HG03025 (cell line): ENCODE measurements at regions not wholly inside any gene's neighbourhood (a gene's known extent, or its start where the extent isn't known, plus 50 kb on each side); places are given as distances from the start of the nearest gene placed in this dataset.

Experiments
- ATAC-seq: cut with Tn5 transposase; IDR thresholded peaks from one replicate; pipeline ENCODE4 v1.9.1; 2021; ENCODE audit warnings: mild to moderate bottlenecking, moderate library complexity; ENCODE audit not compliant: unreplicated experiment, low FRiP score

DNA sequence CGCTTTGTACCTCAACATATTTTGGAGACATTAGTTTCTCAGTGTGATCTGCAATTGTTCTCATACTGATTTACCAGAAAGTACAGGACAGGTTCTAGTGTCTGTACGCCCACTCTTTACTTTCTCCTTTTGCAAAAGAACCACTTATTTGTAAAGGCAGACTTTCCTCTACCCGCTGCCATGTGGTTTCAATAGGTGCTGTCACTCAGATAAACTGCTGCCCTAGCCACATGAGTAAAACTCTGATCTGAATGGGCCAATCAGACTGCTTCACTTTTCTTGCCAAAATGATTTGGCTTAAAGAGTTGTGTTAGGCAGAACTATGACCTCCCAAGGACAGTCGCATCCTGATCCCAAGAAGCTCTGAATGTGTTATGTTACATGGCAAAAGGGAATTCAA lies 984.6 kb upstream of the NR2F2 start:
- no peak for ATAC-seq

DNA sequence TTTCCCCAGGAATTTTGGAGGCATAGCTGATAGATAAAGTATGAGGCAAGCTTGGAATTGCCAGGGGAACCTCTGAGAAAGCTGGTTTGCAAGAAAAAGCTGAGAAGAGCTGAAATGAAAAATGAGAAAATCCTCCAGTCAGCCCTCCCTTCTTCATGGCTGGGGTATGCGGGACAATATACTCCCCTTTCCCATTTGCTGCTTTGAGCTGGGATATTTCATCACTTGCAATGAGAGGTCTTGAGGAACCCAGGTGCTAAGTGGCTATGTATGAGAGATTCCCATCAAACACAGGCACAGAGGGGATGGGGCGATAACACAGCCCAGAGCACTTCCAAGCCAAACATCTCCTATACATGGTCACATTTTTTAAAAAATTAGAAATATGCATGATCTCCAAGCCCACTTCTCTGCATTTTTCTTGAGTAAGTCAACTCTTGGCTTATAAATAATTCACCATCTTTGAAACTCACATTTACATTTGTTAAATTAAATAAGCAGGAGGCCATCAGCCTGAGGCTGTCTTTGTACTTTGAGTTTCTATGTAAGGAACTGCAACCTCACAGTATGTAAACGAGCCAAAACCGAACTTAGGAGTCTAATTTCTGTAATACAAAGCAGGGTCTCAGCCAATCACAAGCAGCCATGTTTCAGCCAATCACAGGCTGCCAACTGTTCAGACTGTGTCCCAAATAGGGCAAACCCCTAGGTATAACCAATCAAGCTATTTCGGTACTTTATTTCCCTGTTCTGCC lies 983.6 kb upstream of the NR2F2 start:
- no peak for ATAC-seq

DNA sequence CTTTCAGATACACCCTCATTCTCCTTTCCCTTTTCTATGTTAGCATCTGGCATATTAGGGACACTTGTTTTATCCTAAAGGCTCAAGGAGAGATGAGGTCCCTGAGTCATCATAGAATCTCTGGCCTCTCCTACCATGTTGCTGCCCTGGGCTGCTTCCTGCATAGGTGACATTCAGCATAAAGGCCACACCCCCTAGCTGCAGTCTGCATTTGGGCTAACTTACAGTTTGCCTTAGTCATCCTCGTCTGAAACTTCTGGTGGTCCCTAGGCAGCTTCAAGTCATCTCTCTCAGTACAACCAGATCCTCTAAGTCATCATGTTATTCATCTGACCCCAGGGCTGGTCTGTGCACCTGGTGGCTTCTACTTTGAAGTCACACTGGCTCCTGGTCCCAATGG lies 982.7 kb upstream of the NR2F2 start:
- no peak for ATAC-seq

DNA sequence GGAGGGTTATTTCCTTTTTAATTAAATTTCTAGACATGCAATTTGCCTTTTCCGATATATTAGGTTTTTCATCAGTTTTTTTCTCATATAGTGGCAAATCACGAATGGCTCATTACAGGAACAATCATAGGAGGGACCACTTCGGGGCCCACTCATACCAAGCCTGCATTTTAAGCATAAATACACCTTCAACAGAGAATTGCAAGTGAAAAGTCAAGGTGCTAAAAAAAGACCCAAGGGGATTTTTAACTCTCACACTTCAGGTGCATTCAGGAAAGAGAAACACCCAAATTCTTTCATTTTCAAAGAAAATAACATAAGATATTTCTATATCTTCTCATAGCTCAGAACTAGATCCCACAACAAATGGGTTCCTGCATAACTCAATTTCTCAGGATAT lies 979.6 kb upstream of the NR2F2 start:
- ATAC-seq = no peak

DNA sequence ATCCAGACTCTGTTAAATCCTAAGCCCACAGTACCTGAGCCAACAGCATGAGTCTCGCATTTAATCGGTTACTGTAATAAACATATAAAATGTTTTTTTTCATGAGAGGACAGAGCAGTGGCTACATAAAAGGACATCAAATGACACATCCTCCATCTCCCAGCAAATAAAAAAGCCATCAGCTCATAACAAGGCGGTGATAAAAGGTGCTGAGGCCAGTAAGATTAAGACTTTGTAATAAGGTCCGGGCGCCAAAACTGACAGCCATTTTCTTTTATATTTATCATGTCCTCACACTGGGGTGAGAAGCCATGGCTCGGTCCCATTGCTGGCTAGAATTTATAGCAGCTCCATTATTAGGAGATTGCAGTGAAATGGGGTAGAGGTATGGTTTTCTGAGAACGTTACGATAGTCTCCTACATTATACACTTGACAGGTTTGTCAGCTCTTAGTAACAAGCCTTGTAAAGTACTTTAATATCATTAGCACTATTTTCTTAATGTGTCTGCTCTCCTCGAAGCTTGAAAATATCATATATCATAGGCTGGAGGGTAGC lies 977.8 kb upstream of the NR2F2 start:
- ATAC-seq = no peak

DNA sequence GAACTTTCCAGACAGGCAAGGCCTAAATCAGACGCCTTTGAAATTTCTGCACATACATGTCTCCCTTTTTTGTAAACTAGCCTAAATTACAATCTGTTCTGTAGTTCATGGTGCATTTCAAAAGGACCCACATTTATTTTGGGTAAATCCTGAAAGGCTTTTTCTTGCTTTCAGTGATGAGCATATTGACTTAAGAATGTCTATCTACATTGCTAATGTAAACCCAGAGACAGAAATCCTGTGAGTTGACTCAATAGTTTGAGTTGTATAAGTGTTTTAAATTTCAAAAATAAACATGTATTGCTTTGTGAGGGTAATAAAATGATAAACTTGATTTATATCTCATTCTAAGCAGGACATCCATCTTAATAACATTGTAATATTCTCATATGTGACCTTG lies 977.0 kb upstream of the NR2F2 start:
- no peak for ATAC-seq

DNA sequence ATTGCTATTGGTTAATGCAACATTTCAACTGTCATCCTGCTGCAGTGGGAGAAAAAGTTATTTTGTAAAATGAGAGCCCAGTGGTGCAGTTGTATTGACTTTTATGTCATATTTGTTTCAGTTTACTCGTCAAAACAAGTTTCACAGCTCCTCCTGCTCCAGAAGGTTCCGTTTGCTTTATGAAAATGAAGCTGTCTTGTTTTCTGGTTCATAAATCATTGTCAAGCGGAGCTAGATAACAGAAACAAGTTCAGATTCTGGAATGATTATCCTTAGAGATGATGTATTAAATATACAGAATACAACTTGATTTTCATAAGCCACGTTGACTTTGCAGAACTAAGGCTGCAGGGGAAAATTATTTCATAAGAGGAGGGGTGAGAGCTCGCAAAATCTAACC lies 970.5 kb upstream of the NR2F2 start:
- ATAC-seq = no peak

DNA sequence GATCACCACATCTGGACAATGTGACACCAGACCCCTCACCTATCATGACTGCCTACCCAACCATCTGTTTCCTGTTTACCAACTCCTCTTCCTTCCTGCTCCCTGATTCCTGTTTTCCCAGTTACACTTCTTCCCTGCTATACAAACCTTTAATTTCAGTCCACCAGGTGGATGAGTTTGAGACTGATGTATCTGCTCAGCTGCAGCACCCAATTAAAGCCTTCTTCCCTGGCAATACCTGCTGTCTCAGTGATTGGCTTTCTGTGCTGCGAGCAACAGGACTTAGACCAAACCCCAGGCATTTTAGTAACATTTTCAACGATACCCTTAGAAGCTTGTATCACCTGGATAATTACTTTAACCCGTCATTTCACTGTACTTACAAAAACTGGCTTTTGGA lies 968.2 kb upstream of the NR2F2 start:
- ATAC-seq = no peak

DNA sequence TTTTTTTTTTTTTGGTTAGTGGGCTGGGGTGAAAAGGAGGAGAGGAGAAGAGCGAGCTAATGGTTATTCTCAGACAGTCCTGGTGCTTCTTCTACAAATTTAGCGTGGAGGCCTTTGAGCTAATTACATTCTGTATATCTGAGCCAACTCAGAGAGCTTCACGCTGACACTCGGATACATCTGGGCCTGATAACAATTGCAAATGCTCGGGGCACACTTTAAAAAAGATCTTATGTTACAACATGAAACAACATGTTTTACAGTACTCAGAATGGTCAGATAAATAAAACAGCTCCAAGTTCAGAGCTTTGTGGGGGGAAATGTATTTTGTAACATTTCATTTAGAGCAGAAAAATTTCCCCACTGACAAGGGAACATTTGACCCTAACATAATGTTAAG lies 966.9 kb upstream of the NR2F2 start:
- no peak for ATAC-seq

DNA sequence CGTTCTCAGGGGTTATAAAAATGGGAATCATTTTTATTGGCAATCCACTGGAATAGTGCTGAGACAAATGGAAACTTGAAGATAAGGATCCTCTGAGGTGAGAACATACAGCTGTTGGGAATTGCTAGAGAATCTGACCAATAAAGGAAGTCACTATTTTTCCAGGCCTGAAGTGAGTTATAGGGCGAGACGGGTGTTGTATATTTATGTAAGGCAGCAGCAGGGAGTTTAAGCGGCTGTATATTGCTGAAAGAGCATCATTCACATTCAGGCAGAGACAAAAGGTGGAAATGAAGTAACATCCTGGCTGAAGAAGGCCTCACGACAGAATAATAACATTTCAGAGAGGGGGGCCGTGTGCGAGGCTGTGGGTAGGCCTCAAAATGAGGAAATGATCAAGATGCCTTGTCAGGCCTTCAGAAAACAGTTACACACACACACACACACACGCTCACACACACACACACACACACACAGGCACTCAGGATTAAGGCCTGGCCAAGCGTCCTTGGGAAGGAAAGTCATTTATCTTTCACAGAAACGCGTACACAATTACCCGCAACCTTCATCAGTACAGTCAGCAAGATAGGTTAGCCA lies 964.9 kb upstream of the NR2F2 start:
- no peak for ATAC-seq

DNA sequence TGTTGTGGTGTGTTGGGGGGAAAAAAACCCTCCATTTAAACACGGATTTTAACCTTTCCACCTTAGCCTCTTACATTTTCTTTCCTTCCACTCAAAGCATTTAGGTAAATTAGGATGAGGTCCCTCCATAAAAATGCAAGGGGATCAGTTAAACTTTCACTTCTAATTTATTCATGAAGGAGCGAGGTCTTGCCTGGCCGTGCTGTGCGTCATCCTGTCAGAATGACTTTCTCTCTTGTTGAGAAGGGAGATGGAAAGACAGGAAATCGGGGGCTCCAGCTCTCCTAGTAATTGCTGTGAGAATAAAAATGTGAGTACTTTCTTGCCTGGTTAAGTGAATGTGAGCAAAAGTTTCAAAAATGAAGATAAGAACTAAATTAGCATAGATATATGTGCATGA lies 962.3 kb upstream of the NR2F2 start:
- ATAC-seq = no peak

DNA sequence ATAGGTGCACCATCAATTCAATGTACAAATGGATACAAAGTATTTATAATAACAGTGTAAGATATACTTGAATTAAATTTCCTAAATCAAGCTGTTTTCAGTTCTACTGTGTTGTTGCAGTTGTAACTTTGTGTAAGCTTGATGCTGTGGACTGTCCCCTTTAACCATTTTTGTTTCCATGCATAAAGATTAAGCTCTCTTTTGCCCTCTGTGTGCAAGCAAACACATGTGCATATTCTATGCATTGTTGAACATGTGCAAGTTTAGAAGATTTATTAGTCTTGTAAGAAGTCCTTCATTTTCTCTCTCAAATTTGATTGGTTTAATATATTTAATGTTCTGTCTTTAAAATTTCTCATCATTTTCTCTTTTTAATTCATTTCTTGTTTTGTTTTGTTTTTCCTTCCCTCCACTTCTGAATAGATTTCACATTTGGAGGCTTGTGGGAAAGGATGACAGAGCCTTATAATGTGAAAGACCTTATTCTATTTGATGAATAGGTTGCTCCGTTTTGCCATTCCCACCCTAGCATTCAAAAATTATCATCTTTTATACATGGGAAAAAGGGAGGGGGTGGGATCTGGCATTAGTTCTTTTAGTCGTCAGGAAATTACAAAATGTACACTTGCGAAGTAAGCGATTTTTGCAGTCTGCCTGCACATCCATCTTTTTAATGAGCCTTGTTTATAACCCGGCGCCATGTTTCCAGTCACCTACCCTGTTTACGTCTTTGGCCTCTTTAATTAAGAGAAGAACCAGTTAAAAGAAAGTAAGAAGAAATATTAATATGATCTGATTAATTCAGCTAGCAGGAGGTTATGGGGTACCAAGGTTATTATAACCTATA lies 961.5 kb upstream of the NR2F2 start:
- ATAC-seq = no peak

DNA sequence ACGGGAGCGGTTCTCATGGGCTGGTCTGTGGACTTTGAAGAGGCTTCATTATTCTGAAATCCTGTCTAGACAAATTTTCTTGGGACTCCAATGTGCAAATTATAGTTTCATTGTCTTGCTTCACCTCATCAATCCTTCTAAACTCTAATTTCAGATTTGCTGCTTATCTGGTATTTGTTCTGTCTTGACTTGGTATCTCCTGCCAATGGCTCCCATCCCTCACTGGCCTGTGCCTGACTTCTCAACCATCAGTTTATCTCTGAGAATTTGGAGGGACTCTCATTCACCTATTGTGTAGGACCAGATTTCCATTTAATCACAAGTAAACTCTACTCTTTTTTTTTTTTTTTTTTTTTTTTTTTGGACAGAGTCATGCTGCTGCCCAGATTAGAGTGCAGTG lies 960.2 kb upstream of the NR2F2 start:
- no peak for ATAC-seq

DNA sequence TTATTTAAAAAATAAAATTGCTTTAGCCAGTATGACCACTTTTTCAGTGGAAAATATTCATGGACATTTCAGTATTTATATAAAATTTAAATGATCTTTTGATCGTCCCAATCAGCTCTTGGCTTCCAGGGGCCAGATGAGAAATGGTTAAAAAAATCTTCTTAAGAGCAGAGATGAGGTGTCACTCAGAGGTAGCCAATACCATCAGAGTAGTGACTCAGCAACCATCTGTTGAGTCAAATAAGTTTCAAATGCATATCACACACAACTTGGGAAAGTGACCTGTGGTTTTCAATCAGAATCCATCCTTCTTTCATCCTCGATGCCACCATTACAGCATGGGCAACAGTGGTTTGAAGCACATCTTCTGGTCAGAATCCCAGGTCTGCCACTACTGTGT lies 958.8 kb upstream of the NR2F2 start:
- no peak for ATAC-seq

DNA sequence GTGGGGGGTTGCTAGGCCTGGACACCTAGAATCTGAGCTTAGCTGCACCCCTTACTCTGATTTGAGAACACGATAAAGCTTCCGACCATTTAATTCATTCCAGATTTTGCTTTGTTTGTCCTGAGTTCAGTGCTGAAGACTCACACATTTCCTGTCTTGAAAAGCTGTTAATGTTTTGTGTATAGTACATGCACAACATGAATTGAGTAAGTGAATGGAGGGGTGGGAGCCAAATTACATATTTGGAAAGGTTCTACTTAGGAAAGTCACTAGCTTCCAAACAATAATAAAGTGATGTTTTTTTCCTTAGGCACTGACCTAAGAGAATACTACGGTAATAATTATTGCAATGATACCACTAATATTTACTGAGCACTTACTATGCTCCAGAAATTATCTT lies 955.2 kb upstream of the NR2F2 start:
- no peak for ATAC-seq

DNA sequence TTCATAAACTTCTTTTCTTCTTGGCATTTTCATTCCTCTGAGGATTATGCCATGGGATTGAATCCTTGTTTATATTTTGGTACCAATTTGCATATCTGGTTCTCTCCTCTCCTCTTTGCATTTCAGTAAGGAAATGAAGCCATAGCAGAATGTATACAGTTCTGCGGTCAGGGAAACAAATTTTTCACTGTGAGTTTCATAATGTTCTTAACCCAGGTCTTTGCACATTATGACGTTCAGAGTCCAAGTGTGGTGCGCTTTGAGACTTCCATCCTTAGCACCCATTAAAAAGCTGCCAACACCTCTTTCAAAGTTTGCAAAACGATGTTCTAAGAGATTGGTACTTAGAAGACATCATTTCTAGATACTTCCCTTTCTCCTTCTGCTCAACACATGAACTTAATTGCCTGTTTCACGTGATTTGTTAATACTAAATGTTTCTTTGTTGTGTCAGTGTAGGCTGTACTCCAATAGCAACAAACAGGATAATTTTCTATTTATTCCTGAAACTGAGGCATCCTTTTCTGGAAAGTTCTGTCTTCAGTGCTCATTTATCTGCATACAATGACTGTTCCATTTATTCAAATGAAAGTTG lies 953.1 kb upstream of the NR2F2 start:
- no peak for ATAC-seq

DNA sequence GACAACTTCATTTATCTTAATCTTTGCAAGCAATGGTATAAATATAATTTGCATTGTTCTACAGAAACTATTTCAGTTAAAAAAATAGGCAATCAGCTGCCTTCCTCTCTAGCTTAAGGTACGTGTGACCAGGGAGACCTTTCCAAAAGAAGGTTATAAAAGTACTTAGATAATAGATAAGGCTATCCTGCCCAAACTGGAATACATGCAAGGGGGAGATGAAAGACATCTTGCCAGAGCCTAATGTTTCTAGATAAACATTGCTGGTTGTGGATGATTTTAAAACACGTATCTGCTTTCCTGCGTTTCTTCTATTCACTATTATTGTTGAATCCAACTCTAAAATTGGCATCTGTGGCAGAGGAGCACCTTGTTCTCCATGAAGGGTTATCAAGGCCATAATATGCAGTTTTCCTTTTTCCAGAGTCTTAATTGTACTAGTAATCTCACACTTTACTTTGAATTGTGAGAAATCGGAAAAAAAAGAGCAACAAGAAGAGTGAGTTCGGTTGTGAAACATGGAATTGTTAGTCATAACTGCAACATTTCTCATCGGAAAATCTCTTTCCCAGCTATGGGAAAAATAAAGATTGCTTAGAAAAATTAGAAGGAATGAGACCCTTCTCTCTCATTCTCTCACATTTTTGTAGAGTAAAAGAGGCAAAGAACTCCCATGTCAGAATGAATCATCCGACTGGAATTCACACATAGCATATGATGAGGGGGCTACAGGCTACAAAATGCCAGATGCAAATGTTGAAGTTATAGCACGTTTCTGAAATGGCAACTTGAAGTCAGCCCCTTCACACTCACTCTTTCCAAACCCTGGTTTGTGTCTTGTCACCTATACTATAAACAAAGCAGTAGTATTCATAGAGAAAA lies 936.1 kb upstream of the NR2F2 start:
- ATAC-seq = no peak

DNA sequence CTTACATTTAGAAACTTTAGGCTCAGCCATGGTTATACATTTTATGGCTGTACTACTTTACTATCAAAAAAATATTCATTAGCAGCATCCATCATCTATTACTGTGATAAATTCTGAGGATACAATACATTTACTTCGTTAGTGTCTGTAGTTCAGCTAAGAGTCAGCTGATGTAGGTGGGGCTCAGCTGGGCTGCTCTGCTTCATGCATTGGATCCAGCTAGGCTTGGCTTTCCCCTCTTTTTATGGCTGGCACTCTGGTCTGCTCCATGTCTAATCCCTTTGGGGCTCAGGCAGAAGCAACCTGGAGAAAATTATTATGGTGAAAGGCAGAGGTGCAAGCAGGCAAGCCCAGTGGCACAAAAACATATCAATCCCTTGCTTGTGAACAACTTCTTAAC lies 930.1 kb upstream of the NR2F2 start:
- ATAC-seq = no peak

DNA sequence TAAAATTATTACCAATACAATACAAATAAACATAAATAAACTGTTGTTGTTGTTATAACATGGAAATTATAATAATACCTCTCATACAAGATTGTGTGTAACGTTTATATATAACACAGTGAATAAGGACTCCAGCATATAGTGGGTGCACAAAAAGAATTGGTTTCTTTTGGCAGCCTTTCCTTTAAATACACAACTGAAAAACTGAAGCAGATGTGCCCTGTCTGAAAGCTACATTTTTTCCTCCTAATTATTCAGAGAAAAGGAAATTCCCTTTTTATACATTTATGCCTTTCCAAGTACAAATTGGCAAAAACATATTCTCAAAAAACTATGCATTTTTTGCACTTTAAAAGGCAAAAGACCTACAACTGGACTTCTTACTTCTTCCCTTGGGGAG lies 928.9 kb upstream of the NR2F2 start:
- ATAC-seq = no peak

DNA sequence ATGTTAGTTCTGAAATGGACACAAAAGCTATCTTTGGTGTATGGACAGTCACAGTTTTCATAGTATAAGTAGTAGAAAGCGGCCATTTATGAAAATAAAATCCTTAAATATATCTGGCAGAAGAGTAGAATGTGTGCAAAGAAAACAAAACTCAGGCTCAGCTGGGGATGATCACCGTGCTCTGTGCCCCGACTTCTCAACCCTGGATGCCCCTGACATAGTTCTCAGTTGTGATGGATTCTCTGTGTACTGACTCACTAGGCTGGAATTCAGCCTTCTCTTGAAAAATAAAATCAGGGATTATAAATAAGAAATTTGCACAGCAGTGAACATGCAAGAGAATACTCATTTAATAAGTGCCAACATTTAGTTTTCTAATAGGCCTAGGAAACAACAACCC lies 925.1 kb upstream of the NR2F2 start:
- ATAC-seq = no peak
